Type B pancreatic cell (in vitro differentiated cells): ENCODE measurements at regions not wholly inside any gene's neighbourhood (a gene's known extent, or its start where the extent isn't known, plus 50 kb on each side); places are given as distances from the start of the nearest gene placed in this dataset.

Experiments used
- DNase-seq: peaks from one replicate; pipeline ENCODE4 v3.0.0; 2021; ENCODE audit warnings: mixed read lengths; ENCODE audit not compliant: unreplicated experiment; ENCODE audit errors: extremely low spot score
- H3K27ac Mint-ChIP-seq: 2 replicates; pipeline ENCODE4 v1.8.0; 2021; ENCODE audit warnings: mild to moderate bottlenecking, mixed read lengths
- H3K27me3 Mint-ChIP-seq: 2 replicates; pipeline ENCODE4 v1.8.0; 2021; ENCODE audit warnings: mixed read lengths
- H3K36me3 Mint-ChIP-seq: 2 replicates; pipeline ENCODE4 v1.8.0; 2021; ENCODE audit warnings: mixed read lengths
- H3K4me1 Mint-ChIP-seq: one replicate; pipeline ENCODE4 v1.8.0; 2021; ENCODE audit warnings: mixed read lengths; ENCODE audit not compliant: unreplicated experiment
- H3K4me3 Mint-ChIP-seq: 2 replicates; pipeline ENCODE4 v1.8.0; 2021; ENCODE audit warnings: mild to moderate bottlenecking, mixed read lengths
- H3K9me3 Mint-ChIP-seq: 2 replicates; pipeline ENCODE4 v1.8.0; 2021; ENCODE audit warnings: mixed read lengths
- CTCF ChIP-seq: fragments of 200-600 bp; sonication (generic); conservative IDR thresholded peaks from 2 replicates; pipeline ENCODE4 v1.5.0; 2021; ENCODE audit warnings: antibody characterized with exemption, mild to moderate bottlenecking

DNA sequence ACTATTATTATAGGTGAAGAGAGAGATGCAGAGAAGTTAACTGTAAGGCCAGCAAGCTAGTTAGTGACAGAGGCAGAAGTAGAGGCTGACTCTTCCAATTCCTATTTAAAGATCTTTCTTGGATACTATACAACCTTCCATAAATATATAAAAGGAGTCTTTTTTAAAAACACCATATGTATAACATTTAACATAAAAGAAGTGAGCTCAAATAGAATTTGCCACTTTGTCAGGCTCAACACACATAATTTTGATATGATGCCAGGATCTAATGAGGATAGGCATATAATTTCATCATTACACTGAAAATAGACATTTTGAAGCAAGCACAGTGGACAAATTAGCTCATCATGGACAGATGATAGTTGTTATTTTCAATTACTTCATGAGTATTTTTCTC, 64.1 kb upstream of the MPPED2 start:
- no peak for TF ChIP-seq CTCF
- H3K9me3 Mint-ChIP-seq, result peaks cover 7% of the 10 kb centered on the region
- H3K4me1 Mint-ChIP-seq, result no peaks in the 10 kb centered on the region
- no peak overlapping the region for H3K4me3 Mint-ChIP-seq
- no peaks in the 10 kb centered on the region for H3K27me3 Mint-ChIP-seq
- H3K36me3 Mint-ChIP-seq, result no peaks in the 10 kb centered on the region
- no peak for DNase-seq
- H3K27ac Mint-ChIP-seq, result no peak overlapping the region
